K562 (cell line): ENCODE measurements at regions not wholly inside any gene's neighbourhood (a gene's known extent, or its start where the extent isn't known, plus 50 kb on each side); places are given as distances from the start of the nearest gene placed in this dataset.

ENCODE experiments used
- ATAC-seq: fragments of 200-7000 bp; cut with Tn5 transposase; 3 replicates; pipeline ENCODE4 v1.9.1; 2020; ENCODE audit warnings: moderate library complexity
- BruUV-seq: library from RNA; stranded (reverse); fragments of 400-500 nt; replicated peaks from 2 replicates; lab custom pipeline; 2021; lab: Mats Ljungman, UMichigan
- CTCF ChIA-PET: fragments of 300-600 bp; formaldehyde crosslinking; extraction: SDS; loops from one replicate; lab custom pipeline; 2021; ENCODE audit warnings: low intra/inter-chr PET ratio; lab: Yijun Ruan, JAX
- POLR2A ChIA-PET: fragments of 300-600, 350-650 bp; sonication (Branson Sonifier 250); formaldehyde crosslinking; extraction: SDS; loops from one replicate; lab custom pipeline; 2021; ENCODE audit warnings: antibody characterized with exemption, inconsistent platforms; lab: Yijun Ruan, JAX
- DNase-seq, 4 experiments: peaks; one replicate each; pipeline versions ENCODE4 v3.0.0 to v3.0.0-alpha.2; 2011 to 2018; ENCODE audit warnings: low spot score in 3 of 4, mixed read lengths in 3 of 4; ENCODE audit errors: extremely low read depth in 1 of 4
- FAIRE-seq: peaks from 2 replicates; lab custom pipeline; 2011; peaks lifted over from hg19 to GRCh38; lab: Jason Lieb, UNC
- H2AFZ ChIP-seq: 2 replicates; pipeline ENCODE4 v1.6.0; 2011; ENCODE audit warnings: low read depth, low read length, control low read depth, inconsistent platforms
- H3K27ac ChIP-seq: fragments of 200-600 bp; 3 replicates; pipeline ENCODE4 v1.8.0; 2011; ENCODE audit warnings: low read depth, mild to moderate bottlenecking, control low read depth, inconsistent platforms, low read length, moderate library complexity, mixed read lengths; ENCODE audit errors: extremely low read depth
- H3K27me3 ChIP-seq, 2 experiments: fragments of 300-600 bp in 1 of 2; 2 replicates in 1 of 2; 3 replicates in 1 of 2; pipeline versions ENCODE4 v1.6.0 to v1.8.0; 2011; ENCODE audit warnings: inconsistent platforms in 2 of 2, low read length in 2 of 2, mild to moderate bottlenecking in 1 of 2, mixed read lengths in 1 of 2, moderate library complexity in 1 of 2; ENCODE audit not compliant: control insufficient read depth in 2 of 2, insufficient read depth in 2 of 2
- H3K36me3 ChIP-seq: fragments of 300-600 bp; 3 replicates; pipeline ENCODE4 v1.8.0; 2011; ENCODE audit warnings: mild to moderate bottlenecking, low read length, inconsistent platforms; ENCODE audit not compliant: control insufficient read depth, insufficient read depth
- H3K4me1 ChIP-seq, 2 experiments: fragments of 200-600 bp in 1 of 2; replicated peaks in 1 of 2; 2 replicates in 1 of 2; 3 replicates in 1 of 2; pipeline versions ENCODE4 v1.5.1 to v1.8.0; 2011; ENCODE audit warnings: inconsistent platforms in 2 of 2, low read length in 2 of 2, mild to moderate bottlenecking in 1 of 2, mixed read lengths in 1 of 2, moderate library complexity in 1 of 2; ENCODE audit not compliant: control insufficient read depth in 2 of 2, insufficient read depth in 2 of 2
- H3K4me2 ChIP-seq: 2 replicates; pipeline ENCODE4 v1.6.1; 2011; ENCODE audit warnings: low read length, control low read depth, inconsistent platforms, mixed read lengths; ENCODE audit not compliant: insufficient read depth
- H3K4me3 ChIP-seq: fragments of 200-600 bp; sonication (generic), shearing (Covaris generic); 2 replicates; pipeline ENCODE4 v1.5.1; 2016; ENCODE audit warnings: control low read depth, inconsistent platforms
- H3K79me2 ChIP-seq: fragments of 200-600 bp; 3 replicates; pipeline ENCODE4 v1.8.0; 2011; ENCODE audit warnings: low read length, inconsistent platforms; ENCODE audit not compliant: control insufficient read depth, insufficient read depth
- H3K9ac ChIP-seq, 2 experiments: 2 replicates each; pipeline versions ENCODE4 v1.6.0 to v1.6.1; 2011; ENCODE audit warnings: low read depth in 2 of 2, low read length in 2 of 2, control low read depth in 1 of 2, inconsistent platforms in 1 of 2, mild to moderate bottlenecking in 1 of 2, mixed read lengths in 1 of 2; ENCODE audit not compliant: insufficient read depth in 1 of 2
- H3K9me1 ChIP-seq: one replicate; pipeline ENCODE4 v1.6.0; 2011; ENCODE audit warnings: inconsistent platforms, mild to moderate bottlenecking, low read length, moderate library complexity; ENCODE audit not compliant: control insufficient read depth, insufficient read depth
- H3K9me3 ChIP-seq: replicated peaks from 2 replicates; pipeline ENCODE4 v1.5.1; 2011; ENCODE audit warnings: low read depth, low read length, inconsistent platforms; ENCODE audit not compliant: control insufficient read depth, insufficient read depth
- H4K20me1 ChIP-seq: replicated peaks from 2 replicates; pipeline ENCODE4 v1.6.1; 2011; ENCODE audit warnings: low read length, inconsistent platforms, mixed read lengths; ENCODE audit not compliant: control insufficient read depth, insufficient read depth
- CBX8 ChIP-seq: fragments of 200-600 bp; sonication (generic); IDR thresholded peaks from 2 replicates; pipeline ENCODE4 v1.6.1; 2012; ENCODE audit warnings: borderline replicate concordance, mixed run types, low read depth, mild to moderate bottlenecking, moderate library complexity, mixed read lengths, low read length, control low read depth, inconsistent platforms; ENCODE audit not compliant: poor library complexity, severe bottlenecking; ENCODE audit errors: extremely low read depth
- CREBBP ChIP-seq: IDR thresholded peaks from one replicate; pipeline ENCODE4 v1.6.1; 2012; ENCODE audit warnings: low read depth, mild to moderate bottlenecking, control low read depth, inconsistent platforms, low read length
- CTCF ChIP-seq, 3 experiments: IDR thresholded peaks in 2 of 3; conservative IDR thresholded peaks in 1 of 3; 2 replicates each; pipeline ENCODE4 v1.5.1; 2011 to 2012; ENCODE audit warnings: low read length in 3 of 3, mild to moderate bottlenecking in 3 of 3, control low read depth in 2 of 3, improper control_type of control experiment in 1 of 3, inconsistent platforms in 1 of 3, low read depth in 1 of 3, mixed read lengths in 1 of 3, moderate library complexity in 1 of 3; ENCODE audit not compliant: insufficient read depth in 2 of 3
- E2F8 ChIP-seq: fragments of 450-650 bp; IDR thresholded peaks from 2 replicates; pipeline ENCODE4 v1.7.1; 2018; ENCODE audit warnings: mild to moderate bottlenecking, low read depth; ENCODE audit not compliant: partially characterized antibody
- FUS ChIP-seq: fragments of 200-400 bp; formaldehyde crosslinking; optimal IDR thresholded peaks from 2 replicates; pipeline ENCODE3; 2017; ENCODE audit warnings: low read depth, low read length
- GATA2 ChIP-seq: sonication (generic); formaldehyde crosslinking; IDR thresholded peaks from 2 replicates; pipeline ENCODE4 v1.4.0; 2020; ENCODE audit warnings: mild to moderate bottlenecking, missing genetic modification reagents
- KDM1A ChIP-seq, 2 experiments: fragments of 450-650 bp; IDR thresholded peaks; 2 replicates each; pipeline ENCODE4 v1.6.1; 2016; ENCODE audit warnings: mild to moderate bottlenecking in 2 of 2
- MITF ChIP-seq: IDR thresholded peaks from 2 replicates; pipeline ENCODE4 v1.6.1; 2014; ENCODE audit warnings: antibody characterized with exemption
- POU5F1 ChIP-seq: fragments of 150-350 bp; IDR thresholded peaks from 2 replicates; pipeline ENCODE4 v1.6.1; 2014; ENCODE audit warnings: borderline replicate concordance, low read length, low read depth, mild to moderate bottlenecking; ENCODE audit not compliant: partially characterized antibody
- TEAD4 ChIP-seq, 2 experiments: sonication (generic) in 1 of 2; formaldehyde crosslinking in 1 of 2; IDR thresholded peaks; 2 replicates each; pipeline versions ENCODE4 v1.6.1 to v1.8.0; 2012 to 2022; ENCODE audit warnings: borderline replicate concordance in 1 of 2, inconsistent platforms in 1 of 2, low read length in 1 of 2, mild to moderate bottlenecking in 1 of 2, missing genetic modification reagents in 1 of 2
- TFE3 ChIP-seq: fragments of 450-650 bp; formaldehyde crosslinking; IDR thresholded peaks from 2 replicates; pipeline ENCODE4 v1.4.0; 2020; ENCODE audit warnings: mild to moderate bottlenecking, mixed read lengths
- TRIM24 ChIP-seq, 2 experiments: fragments of 450-650 bp; IDR thresholded peaks; 2 replicates each; pipeline ENCODE4 v1.6.1; 2016
- WHSC1 ChIP-seq: IDR thresholded peaks from one replicate; pipeline ENCODE4 v1.6.1; 2012; ENCODE audit warnings: low read length, control low read depth, inconsistent platforms
- ZNF561 ChIP-seq: fragments of 450-650 bp; formaldehyde crosslinking; conservative IDR thresholded peaks from 2 replicates; pipeline ENCODE4 v1.4.0; 2020; ENCODE audit warnings: mild to moderate bottlenecking, moderate library complexity
- WGBS: fragments of 100-300 bp; shearing (Covaris generic); methylation state at CpG from one replicate; pipeline ENCODE4 v1.1.6; 2016; ENCODE audit warnings: low coverage, mixed read lengths; ENCODE audit not compliant: insufficient coverage; ENCODE audit errors: missing lambda C conversion rate; 5-methylcytosine and 5-hydroxymethylcytosine counted together
- in situ Hi-C: fragments of 300-500 bp; cut with MboI; formaldehyde crosslinking; loops from 4 replicates; pipeline ENCODE4 v1.15.0; 2018; ENCODE audit warnings: inconsistent platforms, mixed read lengths
- intact Hi-C: fragments of 100-400 bp; cut with micrococcal nuclease; formaldehyde crosslinking; loops from 2 replicates; pipeline ENCODE4 v1.14.2; 2022

- 0% methylated on average over 4 of the region's 6 CpGs for WGBS
- FAIRE-seq (no peak), DNase-seq (no peak), ATAC-seq (no peak)
- BruUV-seq, result no TSS peak
- Histone ChIP-seq H3K9me1 (no peaks in the 10 kb centered on the region), H3K9me3 (no peaks in the 10 kb centered on the region), H3K27ac (no peak overlapping the region), H3K4me2 (no peak overlapping the region), H3K36me3 (no peaks in the 10 kb centered on the region), H3K4me3 (no peak overlapping the region), H2AFZ (no peak overlapping the region), H3K9ac (no peak overlapping the region), H3K79me2 (no peaks in the 10 kb centered on the region), H3K27me3 (no peaks in the 10 kb centered on the region), H4K20me1 (no peaks in the 10 kb centered on the region), H3K4me1 (no peaks in the 10 kb centered on the region)
- in situ Hi-C loops, result no loop called here
- TF ChIP-seq E2F8 (no peak), CTCF (IDR thresholded peaks at IDR 0.05 in 2 of 3, conservative IDR thresholded peaks at IDR 0.05 in 1 of 3; ENCODE audit: insufficient read depth in 2 of 3, low read depth in 1 of 3, low read length in 3 of 3) (no peak), TRIM24 (IDR thresholded peaks at IDR 0.05) (no peak), TEAD4 (IDR thresholded peaks at IDR 0.05; ENCODE audit: low read length) (no peak), TEAD4 (CRISPR knock-in tag; IDR thresholded peaks at IDR 0.05; ENCODE audit: borderline replicate concordance) (no peak), CBX8 (no peak), POU5F1 (no peak), TFE3 (CRISPR knock-in tag) (no peak), WHSC1 (no peak), KDM1A (IDR thresholded peaks at IDR 0.05) (no peak), GATA2 (CRISPR knock-in tag) (no peak), ZNF561 (CRISPR knock-in tag) (no peak), FUS (no peak), CREBBP (no peak), MITF (no peak)
- intact Hi-C loops, result no loop called here
- ChIA-PET CTCF (no interaction called here), POLR2A (no interaction called here)
These were observed 103.6 kb downstream of the NREP start for GRCh38 chr5:111653408-111653807.
